ENCODE measurements at regions not wholly inside any gene's neighbourhood (a gene's known extent, or its start where the extent isn't known, plus 50 kb on each side); places are given as distances from the start of the nearest gene placed in this dataset.
"Not testable (repeated sequence)": the region's sequence is repeated elsewhere in the genome, so short reads cannot be mapped to it uniquely, and the experiment has no call there.

DNA sequence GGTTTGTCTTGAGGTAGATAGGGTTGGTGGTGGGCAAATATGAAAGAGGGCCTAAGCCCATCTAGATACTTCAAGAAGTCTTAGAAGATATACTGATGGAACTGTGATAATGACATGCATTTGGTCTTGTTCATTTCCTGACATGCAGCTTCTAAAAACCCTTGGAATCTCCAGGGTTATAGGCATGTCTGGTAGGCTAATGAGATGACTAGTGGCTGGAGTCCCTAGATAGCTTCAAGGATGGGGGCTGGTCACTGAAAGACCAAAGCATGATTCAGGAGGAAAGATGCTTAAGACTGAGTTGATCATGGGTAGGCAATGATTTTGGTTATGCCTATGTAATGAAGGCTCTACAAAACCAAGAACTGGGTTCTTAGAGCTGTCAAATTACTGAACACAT, 217.9 kb upstream of the MOCS1 start:
- ATAC-seq (no peak), DNase-seq (no peak)

DNA sequence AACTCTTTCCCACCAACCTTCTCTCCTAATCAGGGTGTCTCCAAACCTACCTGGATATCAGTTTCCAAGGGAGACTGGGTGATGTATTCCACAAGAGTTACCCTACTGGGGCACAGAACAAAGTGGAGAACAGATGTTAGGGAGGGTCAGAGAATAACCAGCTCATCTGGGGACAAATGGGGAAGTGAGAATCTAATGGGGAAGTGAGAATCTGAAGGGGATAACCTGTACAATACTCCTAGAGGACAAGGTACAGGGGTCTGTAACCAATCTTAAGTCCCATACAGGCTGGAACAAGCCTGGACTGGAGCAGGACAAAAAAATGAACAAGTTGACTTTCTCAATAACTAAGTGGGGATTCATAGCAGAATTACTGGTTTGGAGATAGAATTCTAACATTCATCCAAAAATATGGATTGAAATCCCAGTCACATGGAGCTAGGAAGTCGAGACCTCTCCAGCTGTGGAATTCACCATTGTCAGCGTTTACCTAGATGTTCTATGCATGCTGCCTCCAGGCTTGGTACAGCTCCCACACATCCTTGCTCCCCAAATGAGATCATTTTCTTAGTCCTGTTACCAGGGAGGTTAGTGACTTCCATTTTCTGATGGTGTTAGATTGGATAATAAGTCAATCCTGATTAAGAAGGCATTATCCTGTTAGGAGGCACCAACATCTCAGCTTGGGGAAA, 214.8 kb upstream of the MOCS1 start:
- ATAC-seq (no peak), DNase-seq (no peak)

DNA sequence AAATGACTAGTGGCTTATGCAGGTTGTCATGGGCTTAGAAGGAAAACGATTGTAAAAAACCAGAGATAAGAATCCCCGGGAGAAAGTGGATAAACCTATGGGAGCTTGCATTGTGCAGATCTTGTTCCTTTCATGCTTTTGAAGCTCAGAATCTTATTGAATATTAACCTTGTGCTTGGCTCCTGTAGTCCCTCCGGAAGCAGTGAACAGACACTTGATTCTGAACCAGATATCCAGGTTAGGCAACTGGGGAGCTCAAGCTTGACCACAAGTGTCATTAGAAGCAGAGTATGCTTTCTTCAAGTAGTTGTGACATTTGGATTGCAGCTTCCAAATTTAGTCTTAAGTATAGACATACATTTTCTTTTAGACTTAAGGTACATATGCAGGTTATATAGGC, 212.6 kb upstream of the MOCS1 start:
- ATAC-seq (no peak), DNase-seq (no peak)

DNA sequence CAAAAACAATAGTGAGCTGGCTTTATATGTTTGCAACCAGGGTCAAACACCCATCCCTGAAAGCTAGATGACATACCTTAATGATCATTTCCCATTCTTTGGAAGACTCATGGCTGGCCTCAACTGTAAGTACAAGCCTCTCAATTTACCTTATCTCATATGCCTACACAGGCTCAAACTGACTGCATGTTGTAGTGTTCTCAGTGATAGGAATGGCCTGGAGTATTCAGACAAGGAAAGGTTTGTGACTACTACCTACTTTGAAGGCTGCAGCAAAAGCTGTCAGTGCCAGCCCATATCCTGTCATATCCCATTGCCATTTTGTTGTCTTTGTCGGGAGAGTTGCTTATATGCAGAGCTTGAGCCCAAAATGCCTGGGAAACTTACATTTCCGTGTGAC, 205.2 kb upstream of the MOCS1 start:
- ATAC-seq (no peak), DNase-seq (no peak)

DNA sequence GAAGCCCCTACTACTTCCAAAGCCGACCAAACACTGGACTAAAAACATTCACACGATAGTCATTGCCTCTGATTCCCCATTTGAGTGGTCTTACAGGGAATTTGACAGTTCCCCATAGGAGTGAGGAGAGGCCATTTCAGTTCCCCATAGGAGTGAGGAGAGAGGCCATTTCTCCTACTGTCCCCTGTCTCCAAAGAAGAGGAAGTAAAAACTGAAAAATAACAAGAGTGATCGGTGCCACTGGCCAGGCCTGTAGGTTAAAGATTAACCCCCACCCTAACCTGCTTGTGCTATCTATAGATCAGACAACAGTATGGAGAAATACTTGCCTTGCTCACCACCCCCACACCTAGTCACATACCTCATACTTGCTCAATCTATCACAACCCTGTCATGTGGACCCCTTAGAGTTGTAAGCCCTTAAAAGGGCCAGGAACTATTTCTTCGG, 204.0 kb upstream of the MOCS1 start:
- ATAC-seq (no peak), DNase-seq (no peak)

DNA sequence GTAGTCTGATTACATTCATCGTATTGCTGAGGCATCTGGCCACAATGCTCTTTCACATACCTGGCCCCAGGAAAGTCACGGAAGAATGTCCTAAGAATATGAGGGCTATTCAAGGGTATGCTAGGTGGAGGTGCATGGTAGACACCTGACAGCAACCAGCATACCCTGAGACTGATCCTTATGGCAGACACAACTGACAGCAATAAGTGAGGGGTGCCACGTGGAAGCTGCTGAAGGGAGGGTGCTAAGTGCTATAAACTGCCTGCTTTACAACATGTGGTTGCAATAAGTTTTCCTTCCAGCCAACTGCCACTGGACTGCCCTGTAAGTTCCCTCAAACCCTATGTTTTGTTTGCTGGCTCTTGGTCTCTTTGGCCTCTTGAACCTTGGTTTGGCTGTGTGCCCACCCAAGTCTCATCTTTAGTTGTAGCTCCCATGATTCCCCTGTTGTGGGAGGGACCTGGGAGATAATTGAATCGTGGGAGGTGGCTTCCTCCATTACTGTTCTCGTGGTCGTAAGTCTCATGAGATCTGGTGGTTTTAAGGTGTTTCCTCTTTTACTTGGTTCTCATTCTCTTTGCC, 201.3 kb upstream of the MOCS1 start:
- no peak for ATAC-seq
- no peak for DNase-seq

DNA sequence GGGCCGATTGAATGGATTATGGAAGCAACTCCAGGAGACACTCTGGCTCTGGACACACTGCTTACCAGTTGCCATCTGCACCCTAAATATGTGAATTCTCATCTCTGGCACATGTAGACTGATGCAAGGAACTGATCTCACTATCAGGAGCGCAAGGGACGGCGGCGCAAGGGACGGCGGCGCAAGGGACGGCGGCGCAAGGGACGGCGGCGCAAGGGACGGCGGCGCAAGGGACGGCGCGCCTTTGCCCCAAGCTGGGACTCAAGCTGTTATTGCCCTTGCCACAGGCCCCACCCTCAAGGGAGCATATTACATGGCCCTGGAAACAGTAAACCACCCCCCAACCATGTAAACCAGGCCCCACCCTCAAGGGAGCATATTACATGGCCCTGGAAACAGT, 199.7 kb upstream of the MOCS1 start:
- DNase-seq, ATAC-seq: not testable (repeated sequence)

DNA sequence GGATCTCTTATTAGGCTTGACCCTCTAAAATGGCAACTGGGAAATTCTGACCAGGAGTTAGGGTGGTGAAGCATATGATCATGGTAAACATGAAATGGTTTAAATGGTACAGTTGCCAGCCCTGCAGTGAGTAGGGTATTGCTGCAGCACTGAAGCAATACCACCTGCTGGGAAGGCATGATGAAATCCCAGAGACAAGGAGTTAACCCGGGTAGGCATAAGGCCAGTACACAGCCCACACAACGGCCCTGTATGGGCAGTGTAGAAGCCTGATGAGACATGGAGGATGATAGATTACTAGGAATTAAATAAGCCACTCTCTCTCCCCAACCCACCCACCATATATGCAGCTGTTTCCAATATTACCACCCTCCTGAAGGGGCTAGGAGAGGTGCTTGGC, 197.4 kb upstream of the MOCS1 start:
- DNase-seq (no peak), ATAC-seq (no peak)

DNA sequence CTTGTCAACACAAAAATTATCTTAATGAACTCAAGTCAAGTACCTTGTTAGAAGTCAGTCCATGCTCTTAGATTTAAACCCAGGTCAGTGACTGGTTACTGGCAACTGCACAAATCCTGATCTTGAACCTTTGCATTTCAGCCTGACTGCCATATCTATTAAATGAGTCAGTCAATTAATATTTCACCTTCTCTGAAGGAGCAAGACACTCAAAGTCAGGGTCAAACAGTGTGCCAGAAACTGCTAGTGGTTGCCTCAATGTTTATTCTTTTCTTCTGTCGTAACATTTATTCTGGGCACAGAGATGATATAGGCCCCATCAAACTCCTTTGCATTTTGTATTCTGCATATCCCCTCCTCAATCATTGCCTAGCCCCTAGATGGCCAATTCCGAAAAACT, 193.9 kb upstream of the MOCS1 start:
- DNase-seq (no peak), ATAC-seq (no peak)

DNA sequence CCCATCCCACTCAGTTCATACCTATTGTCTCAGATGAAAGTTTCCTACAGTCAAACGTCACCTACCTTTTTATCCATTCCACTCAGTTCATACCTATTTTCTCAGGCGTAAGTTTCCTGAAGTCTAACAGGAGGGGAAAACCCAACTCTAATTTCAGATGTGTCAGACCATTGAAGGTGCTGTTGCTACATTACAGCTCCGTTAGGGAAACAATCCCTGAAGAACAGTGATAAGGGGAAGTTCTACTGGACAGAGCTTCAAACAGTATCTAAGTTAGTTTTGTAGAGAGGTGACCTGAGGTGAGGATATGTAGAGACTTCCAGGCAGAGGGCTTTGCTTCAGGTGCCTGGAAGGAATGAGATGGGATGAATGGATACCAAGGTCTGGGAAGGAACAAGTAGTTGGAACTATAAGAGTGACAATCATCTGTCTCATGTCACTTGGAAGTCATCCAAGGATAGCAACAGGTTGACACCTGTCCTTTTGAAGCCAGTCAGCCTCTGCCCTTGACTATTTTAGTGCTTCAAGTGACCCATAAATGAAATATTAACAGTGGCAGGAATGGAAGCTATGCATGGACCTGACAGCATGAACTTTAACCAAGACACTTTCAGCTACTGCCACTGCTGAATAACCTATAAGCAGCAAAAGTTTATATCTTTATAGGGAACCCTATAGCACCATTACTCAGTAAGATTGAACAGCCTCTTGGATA, 191.6 kb upstream of the MOCS1 start:
- DNase-seq (no peak), ATAC-seq (no peak)

DNA sequence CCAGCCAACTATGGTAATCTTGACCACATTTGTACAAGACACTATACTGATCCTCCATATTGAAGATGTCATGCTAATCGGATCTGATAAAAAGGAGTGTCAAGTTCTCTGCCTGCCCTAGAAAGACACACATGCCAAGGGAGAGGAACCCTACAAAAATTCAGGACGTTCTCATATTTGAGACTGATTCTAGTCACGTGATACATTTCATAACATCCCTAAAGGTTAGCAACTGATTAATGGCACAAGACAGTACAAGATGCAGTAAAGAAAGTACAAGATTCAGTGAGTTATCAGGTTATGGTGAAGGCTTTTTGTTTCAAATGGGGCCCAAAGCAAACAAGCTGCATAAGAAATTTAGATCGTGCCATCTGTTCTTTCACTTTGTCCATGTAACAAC, 190.7 kb upstream of the MOCS1 start:
- no peak for ATAC-seq
- no peak for DNase-seq

DNA sequence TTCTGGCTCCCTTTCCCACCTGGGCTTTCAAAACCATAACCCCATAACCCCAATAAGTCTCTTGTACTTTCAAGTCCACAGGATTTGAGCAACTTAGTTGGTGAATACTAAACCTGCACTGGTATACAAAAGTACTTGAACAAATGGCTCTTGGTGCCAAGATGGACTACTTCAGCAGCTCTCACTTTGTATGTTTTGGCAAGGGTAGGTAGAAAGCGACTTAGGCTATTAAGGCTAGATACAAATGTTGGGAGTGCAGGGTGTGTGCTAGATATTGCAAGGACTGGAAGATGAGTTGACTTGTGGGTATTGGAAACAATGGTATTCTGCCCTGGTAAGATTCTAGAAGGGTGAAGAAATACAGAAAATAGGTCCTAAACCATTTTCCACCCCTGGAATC, 182.6 kb upstream of the MOCS1 start:
- DNase-seq (no peak), ATAC-seq (no peak)

DNA sequence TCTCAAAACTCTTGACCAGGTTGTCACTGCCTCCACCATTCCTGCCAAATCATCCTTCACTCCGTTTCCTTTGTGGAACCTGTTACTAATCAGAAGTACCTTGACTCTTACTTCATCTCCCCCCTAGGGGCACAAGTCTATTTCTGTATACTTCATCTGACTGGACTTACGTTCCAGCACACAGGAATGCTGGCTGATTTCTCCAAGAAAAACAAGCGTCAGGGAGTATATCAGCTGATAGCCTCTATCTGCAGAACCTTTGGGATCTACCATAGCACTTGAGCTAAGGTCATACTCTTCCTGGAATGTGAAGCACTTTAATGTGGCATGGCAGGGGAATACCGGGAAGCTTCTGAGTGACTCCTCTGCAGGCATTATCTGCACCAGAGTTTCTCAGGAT, 178.1 kb upstream of the MOCS1 start:
- no peak for DNase-seq
- ATAC-seq: no peak

DNA sequence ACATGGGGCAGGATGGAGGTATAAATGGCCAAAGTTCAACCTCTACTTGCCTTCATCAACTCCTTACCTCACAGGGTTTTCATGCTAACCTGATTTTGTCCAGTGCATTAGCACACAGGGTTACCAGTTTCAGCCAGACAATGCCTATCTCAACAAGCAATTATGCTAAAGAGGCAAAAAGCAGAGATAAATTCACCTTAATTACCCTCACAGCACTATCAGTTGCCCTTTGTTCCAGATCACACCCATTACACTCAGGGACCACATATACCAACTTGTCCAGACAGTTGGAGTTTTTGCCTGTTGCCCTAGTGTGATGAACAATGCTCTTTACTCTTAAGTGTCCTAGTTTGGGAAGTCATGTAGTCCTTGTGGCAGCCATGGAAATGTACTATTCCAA, 174.5 kb upstream of the MOCS1 start:
- DNase-seq (no peak), ATAC-seq (no peak)

DNA sequence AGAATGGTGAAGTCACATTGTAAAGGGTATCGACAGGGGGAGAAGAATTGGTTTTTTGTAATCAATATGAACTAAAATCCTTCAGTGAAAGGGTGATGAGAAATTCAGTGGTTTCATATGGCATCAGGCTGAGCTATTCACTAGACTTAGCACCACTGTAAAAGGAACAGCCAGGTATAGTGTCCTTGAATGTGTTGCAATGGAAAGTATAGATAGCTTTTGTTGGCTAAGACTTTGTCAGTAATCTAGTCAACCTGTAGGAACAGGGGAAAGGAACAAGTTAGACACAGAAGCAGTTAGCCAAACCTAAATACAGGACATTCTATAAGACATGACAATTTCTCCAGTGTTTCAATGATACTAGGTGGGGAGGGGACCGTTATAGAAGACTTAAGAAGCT, 172.6 kb upstream of the MOCS1 start:
- ATAC-seq (no peak), DNase-seq (no peak)

DNA sequence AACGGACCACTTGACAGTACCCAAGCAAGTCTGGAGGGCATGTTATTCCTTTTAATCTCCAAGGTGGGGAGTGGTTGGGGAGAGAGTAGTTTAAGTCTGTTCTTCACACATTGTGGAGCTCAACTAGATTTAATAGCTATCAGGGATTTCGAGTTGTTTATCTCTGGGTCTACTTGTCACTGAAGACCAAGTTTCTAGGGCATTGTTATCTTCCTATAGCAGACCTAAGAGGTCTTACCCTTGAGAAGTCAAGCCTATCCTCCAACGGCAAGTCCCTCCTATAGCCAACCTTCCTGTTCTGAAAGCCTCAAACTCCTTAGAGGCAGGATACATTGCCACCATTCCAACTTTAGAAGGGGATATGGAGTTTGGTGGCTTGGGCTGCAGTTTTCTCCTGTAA, 164.5 kb upstream of the MOCS1 start:
- DNase-seq (no peak), ATAC-seq (no peak)

DNA sequence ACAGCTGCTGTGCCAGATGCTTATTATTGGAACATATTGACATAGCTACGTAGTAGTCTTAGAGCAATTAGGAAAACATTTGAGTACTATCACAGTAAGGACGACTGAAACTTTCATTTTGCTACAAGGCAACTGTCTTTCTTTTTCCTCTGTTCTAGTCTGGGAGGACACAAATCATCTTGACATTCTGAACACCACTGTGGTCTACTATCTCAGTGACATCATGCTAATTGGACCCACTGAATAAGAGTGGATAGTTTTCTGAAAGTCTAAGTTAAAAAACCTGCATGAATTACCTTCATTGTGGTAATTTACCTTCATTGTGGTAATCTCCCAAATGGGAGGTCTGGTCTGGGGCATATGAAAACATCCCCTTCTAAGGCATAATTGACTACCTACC, 163.3 kb upstream of the MOCS1 start:
- DNase-seq (no peak), ATAC-seq (no peak)

DNA sequence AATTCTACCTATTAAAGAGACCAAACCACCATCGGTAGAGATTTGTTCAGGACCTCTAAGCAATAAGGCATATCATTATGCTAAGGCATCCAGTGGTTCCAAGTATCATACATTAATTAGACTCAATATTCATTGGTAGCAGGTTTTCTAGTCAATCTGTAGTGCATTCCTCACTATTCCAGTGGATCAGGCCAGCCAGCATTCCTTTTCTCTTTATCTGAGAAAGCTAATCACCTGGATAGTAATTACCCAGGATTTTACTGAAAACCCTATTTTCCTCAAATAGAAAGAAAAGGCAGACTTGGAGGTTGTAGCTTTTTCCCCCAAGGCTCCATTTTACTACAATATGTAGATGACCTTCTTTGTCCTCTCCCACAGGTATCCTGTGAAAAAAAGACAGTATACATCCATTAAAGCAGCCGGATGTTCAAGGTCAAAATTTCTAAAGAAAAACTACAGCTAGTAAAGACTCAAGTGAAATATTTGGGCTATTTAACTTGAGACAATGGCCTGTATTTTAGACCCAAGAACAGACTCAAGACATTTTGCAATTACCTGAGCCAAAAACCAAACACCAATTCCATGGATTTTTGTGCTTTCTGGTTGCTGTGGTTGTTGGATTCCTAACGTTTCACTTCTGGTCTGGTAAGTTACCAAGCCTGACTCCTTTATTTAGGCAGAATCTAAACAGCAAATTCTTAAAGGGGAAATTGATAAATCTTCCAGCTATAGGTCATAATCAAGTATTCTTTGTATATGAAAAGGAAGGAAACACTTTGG, 149.1 kb upstream of the MOCS1 start:
- DNase-seq (no peak), ATAC-seq (no peak)

DNA sequence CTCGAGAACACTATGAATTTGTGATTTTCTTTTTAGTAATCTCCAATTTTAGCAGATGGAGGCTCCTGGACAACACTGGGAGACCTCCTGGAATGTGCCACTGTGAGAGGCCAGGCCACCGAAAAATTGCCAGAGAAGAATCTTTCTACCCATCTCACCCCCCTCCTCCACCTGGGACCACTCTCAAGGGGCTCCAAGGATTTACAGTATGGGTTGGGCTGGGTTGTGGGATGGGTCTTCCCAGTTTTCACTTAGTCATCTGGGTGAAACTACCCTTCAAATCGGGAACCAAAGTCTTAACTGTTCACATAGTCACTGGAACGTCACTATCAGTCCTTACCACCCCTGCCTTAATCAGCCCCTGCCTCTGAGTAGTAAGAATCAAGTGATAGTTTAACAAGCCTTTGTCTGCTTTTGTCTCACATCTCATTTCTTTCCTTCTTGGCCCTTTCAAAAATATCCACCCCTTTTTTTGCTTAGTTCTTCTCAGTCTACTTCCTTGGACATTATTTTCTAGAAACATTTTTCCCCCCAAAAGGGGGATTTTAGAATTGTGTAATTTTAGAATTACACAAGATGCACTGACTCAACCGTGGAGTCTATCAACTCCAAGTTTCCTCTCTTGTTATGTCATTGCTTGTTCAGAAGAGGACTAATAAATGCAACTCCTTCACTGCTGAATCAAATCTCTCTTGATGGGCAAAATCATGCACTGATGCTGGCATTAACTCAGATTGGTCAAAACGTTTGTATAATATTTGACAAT, 148.2 kb upstream of the MOCS1 start:
- ATAC-seq (no peak), DNase-seq (no peak)

DNA sequence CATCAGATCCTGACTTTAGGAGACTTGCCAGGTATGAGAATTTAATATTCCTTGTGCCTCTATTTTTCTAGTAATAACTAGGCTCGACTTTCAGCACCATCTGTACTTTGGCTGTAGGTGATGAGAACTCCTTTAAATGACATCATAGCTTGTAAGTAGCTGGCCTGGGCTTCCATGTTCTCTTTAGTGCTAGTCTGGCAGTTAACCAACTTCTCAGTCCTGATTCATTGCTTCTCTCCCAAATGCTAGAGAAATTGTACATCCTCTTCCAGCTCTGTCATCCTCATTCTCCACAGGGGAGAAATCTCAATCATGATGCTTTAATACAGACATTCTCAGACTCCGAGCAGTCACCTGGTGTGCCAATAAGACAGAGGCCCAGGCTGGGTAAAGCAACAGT, 143.5 kb upstream of the MOCS1 start:
- ATAC-seq (no peak), DNase-seq (no peak)

DNA sequence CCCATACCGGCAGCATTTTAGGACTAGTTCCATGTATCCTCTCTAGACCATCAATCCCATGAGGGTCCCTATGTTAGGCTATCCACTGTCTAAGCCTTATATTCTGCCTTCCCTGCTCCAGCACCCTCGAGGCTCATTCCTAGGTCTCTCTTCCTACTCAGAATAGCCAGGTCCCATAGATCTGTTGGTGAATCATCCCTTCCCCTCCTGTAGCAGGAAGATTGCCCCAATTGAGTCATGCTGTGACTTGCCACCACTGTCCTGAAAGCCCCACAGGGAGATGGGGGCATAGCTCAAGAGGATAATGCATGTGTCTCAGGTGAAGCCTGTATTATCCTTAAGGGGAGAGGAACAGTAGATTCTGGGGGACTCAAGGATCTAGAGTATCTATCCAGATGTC, 143.1 kb upstream of the MOCS1 start:
- ATAC-seq: no peak

DNA sequence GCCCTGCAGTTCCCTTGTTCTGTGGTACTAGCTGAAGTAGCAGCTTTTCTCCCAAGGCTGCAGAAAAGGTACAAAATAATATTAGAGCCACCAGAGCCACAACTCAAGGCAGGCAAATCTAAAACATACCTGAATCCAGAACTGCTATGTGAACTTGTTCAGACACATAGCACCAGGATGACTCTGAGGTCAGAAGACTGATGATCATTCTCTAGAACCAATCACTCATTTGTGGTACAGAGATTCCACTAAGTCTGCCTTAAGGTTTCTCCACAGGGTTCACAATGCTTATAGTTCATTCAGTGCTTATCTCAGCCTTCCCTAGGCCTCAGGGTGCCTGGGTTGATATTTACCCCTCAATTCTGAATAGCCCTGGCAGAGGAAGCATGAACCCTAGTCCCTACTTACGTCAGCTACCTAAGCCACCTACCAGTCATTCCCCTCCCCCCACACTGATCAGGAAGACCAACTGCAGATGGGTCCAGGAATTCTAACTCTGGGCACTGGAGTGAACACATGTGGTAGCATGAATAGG, 140.9 kb upstream of the MOCS1 start:
- ATAC-seq (no peak), DNase-seq (no peak)

More for the DNA sequence above, 143.1 kb upstream of the MOCS1 start:
- no peak for DNase-seq

Data from stimulated activated naive CD8-positive, alpha-beta T cell treated with anti-CD3 and anti-CD28 coated beads, Interleukin-15, Interleukin-2, amounts not matched to agents 100 U/mL and 50 U/mL, for 24 hours (primary cell).